ENCODE measurements at regions not wholly inside any gene's neighbourhood (a gene's known extent, or its start where the extent isn't known, plus 50 kb on each side); places are given as distances from the start of the nearest gene placed in this dataset.

- no peak for DNase-seq (ENCODE audit: low spot score)
- Histone ChIP-seq H3K27me3 (ENCODE audit: control insufficient read depth in 3 of 3, insufficient read depth in 3 of 3, low read depth in 1 of 3, low read length in 3 of 3) (peaks cover 0 to 50% (median 0%) of the 10 kb centered on the region in 3 experiments), H2BK15ac (ENCODE audit: low read length) (no peak overlapping the region), H3K4me3 (ENCODE audit: low read length in 2 of 2) (no peak overlapping the region), H2BK120ac (ENCODE audit: low read depth, low read length) (no peak overlapping the region), H4K8ac (ENCODE audit: low read depth, low read length) (no peak overlapping the region), H3K9ac (ENCODE audit: low read depth, low read length, poor library complexity) (no peak overlapping the region), H3K36me3 (replicated peaks in 1 of 2; ENCODE audit: control insufficient read depth in 2 of 2, insufficient read depth in 2 of 2, low read length in 2 of 2) (no peaks in the 10 kb centered on the region), H3K4me1 (ENCODE audit: control insufficient read depth in 2 of 2, insufficient read depth in 1 of 2, low read depth in 1 of 2, low read length in 2 of 2) (peaks cover 7 to 17% of the 10 kb centered on the region in 2 donors), H3K23ac (ENCODE audit: low read depth, low read length, poor library complexity) (no peak overlapping the region), H3K27ac (replicated peaks; ENCODE audit: low read length) (no peak overlapping the region), H3K79me1 (ENCODE audit: low read depth, low read length) (no peaks in the 10 kb centered on the region), H2BK12ac (ENCODE audit: low read length) (no peak overlapping the region), H3K9me3 (replicated peaks in 1 of 2; ENCODE audit: control insufficient read depth in 2 of 2, insufficient read depth in 1 of 2, low read depth in 1 of 2, low read length in 2 of 2) (peaks cover 0 to 6% of the 10 kb centered on the region in 2 donors), H3K4me2 (ENCODE audit: insufficient read depth, low read length, poor library complexity, severe bottlenecking) (no peak overlapping the region), H3K18ac (ENCODE audit: low read length) (no peak overlapping the region), H2AFZ (ENCODE audit: low read length) (no peak overlapping the region), H4K91ac (ENCODE audit: low read depth, low read length, poor library complexity) (no peak overlapping the region), H2AK5ac (ENCODE audit: low read depth, low read length) (no peak overlapping the region), H2BK5ac (ENCODE audit: low read length) (no peak overlapping the region), H3K14ac (ENCODE audit: low read length) (no peak overlapping the region), H3K4ac (ENCODE audit: low read length) (no peak overlapping the region)
- WGBS, 2 donors (ENCODE audit: extremely low coverage in 2 of 2, insufficient read length in 2 of 2, insufficient replicate concordance in 1 of 2), result no CpG with 5 or more reads among the region's 2 CpGs
These were observed 74.9 kb upstream of the GPR45 start for GRCh38 chr2:105166688-105167087.

GRCh38 chr2:105168543-105168942 is 73.0 kb upstream of the GPR45 start:
- Histone ChIP-seq H3K79me1 (ENCODE audit: low read depth, low read length) (no peaks in the 10 kb centered on the region), H3K18ac (ENCODE audit: low read length) (no peak overlapping the region), H3K4me2 (ENCODE audit: insufficient read depth, low read length, poor library complexity, severe bottlenecking) (no peak overlapping the region), H3K4me3 (ENCODE audit: low read length in 2 of 2) (no peak overlapping the region), H2AK5ac (ENCODE audit: low read depth, low read length) (no peak overlapping the region), H2BK120ac (ENCODE audit: low read depth, low read length) (no peak overlapping the region), H3K4ac (ENCODE audit: low read length) (no peak overlapping the region), H3K14ac (ENCODE audit: low read length) (no peak overlapping the region), H2AFZ (ENCODE audit: low read length) (no peak overlapping the region), H3K9me3 (replicated peaks in 1 of 2; ENCODE audit: control insufficient read depth in 2 of 2, insufficient read depth in 1 of 2, low read depth in 1 of 2, low read length in 2 of 2) (peaks cover 0 to 3% of the 10 kb centered on the region in 2 donors), H2BK5ac (ENCODE audit: low read length) (no peak overlapping the region), H4K8ac (ENCODE audit: low read depth, low read length) (no peak overlapping the region), H3K9ac (ENCODE audit: low read depth, low read length, poor library complexity) (no peak overlapping the region), H4K91ac (ENCODE audit: low read depth, low read length, poor library complexity) (no peak overlapping the region), H3K23ac (ENCODE audit: low read depth, low read length, poor library complexity) (no peak overlapping the region), H2BK12ac (ENCODE audit: low read length) (no peak overlapping the region), H3K36me3 (replicated peaks in 1 of 2; ENCODE audit: control insufficient read depth in 2 of 2, insufficient read depth in 2 of 2, low read length in 2 of 2) (no peaks in the 10 kb centered on the region), H3K27ac (replicated peaks; ENCODE audit: low read length) (no peak overlapping the region), H3K4me1 (ENCODE audit: control insufficient read depth in 2 of 2, insufficient read depth in 1 of 2, low read depth in 1 of 2, low read length in 2 of 2) (peaks cover 7 to 17% of the 10 kb centered on the region in 2 donors), H3K27me3 (ENCODE audit: control insufficient read depth in 3 of 3, insufficient read depth in 3 of 3, low read depth in 1 of 3, low read length in 3 of 3) (peaks cover 0 to 52% (median 0%) of the 10 kb centered on the region in 3 experiments), H2BK15ac (ENCODE audit: low read length) (no peak overlapping the region)
- WGBS, 2 donors (ENCODE audit: extremely low coverage in 2 of 2, insufficient read length in 2 of 2, insufficient replicate concordance in 1 of 2), result no CpG with 5 or more reads among the region's 5 CpGs
- DNase-seq (ENCODE audit: low spot score), result no peak

DNA sequence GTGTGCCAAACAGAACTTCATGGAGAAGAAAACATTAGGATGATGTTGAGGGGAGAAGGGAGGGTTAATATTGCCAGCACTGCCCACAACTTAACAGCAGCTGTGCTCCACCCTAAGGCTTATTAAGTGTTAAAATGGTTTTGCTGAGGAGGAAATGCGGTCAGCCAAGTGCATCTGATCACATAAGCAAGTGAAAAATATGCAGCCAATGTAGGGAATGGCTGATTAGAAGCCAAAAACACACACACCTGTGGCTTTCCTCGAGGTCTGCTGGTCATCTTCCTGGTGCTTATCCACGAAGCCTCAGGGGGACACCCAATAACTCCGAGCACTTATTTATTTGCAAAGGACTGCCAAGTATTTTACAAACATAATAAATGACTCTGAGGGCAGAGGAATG is 66.3 kb upstream of the GPR45 start:
- no peak overlapping the region for H3K27ac ChIP-seq (replicated peaks; ENCODE audit: low read length)
- H3K36me3 ChIP-seq (replicated peaks in 1 of 2; ENCODE audit: control insufficient read depth in 2 of 2, insufficient read depth in 2 of 2, low read length in 2 of 2), result no peaks in the 10 kb centered on the region
- H2BK15ac ChIP-seq (ENCODE audit: low read length), result no peak overlapping the region
- no peaks in the 10 kb centered on the region for H3K79me1 ChIP-seq (ENCODE audit: low read depth, low read length)
- H2AFZ ChIP-seq (ENCODE audit: low read length), result no peak overlapping the region
- H2BK12ac ChIP-seq (ENCODE audit: low read length), result no peak overlapping the region
- no peak overlapping the region for H4K91ac ChIP-seq (ENCODE audit: low read depth, low read length, poor library complexity)
- H3K4me1 ChIP-seq (ENCODE audit: control insufficient read depth in 2 of 2, insufficient read depth in 1 of 2, low read depth in 1 of 2, low read length in 2 of 2), result peaks cover 0 to under 1% of the 10 kb centered on the region in 2 donors
- DNase-seq (ENCODE audit: low spot score), result no peak
- H3K4me2 ChIP-seq (ENCODE audit: insufficient read depth, low read length, poor library complexity, severe bottlenecking), result no peak overlapping the region
- H3K4me3 ChIP-seq (ENCODE audit: low read length in 2 of 2), result no peak overlapping the region
- H4K8ac ChIP-seq (ENCODE audit: low read depth, low read length), result no peak overlapping the region
- no peak overlapping the region for H3K18ac ChIP-seq (ENCODE audit: low read length)
- H2AK5ac ChIP-seq (ENCODE audit: low read depth, low read length), result no peak overlapping the region
- H3K4ac ChIP-seq (ENCODE audit: low read length), result no peak overlapping the region
- H3K27me3 ChIP-seq (ENCODE audit: control insufficient read depth in 3 of 3, insufficient read depth in 3 of 3, low read depth in 1 of 3, low read length in 3 of 3), result peaks cover 0 to 73% (median 0%) of the 10 kb centered on the region in 3 experiments
- H3K14ac ChIP-seq (ENCODE audit: low read length), result no peak overlapping the region
- H2BK120ac ChIP-seq (ENCODE audit: low read depth, low read length), result no peak overlapping the region
- WGBS, 2 donors (ENCODE audit: extremely low coverage in 2 of 2, insufficient read length in 2 of 2, insufficient replicate concordance in 1 of 2), result no CpG with 5 or more reads among the region's 4 CpGs
- no peak overlapping the region for H3K23ac ChIP-seq (ENCODE audit: low read depth, low read length, poor library complexity)
- H3K9ac ChIP-seq (ENCODE audit: low read depth, low read length, poor library complexity), result no peak overlapping the region
- H2BK5ac ChIP-seq (ENCODE audit: low read length), result no peak overlapping the region
- no peaks in the 10 kb centered on the region for H3K9me3 ChIP-seq (replicated peaks in 1 of 2; ENCODE audit: control insufficient read depth in 2 of 2, insufficient read depth in 1 of 2, low read depth in 1 of 2, low read length in 2 of 2)

GRCh38 chr2:105176429-105176828 is 65.1 kb upstream of the GPR45 start:
- Histone ChIP-seq H3K27ac (replicated peaks; ENCODE audit: low read length) (no peak overlapping the region), H3K79me1 (ENCODE audit: low read depth, low read length) (no peaks in the 10 kb centered on the region), H2AFZ (ENCODE audit: low read length) (no peak overlapping the region), H3K4me2 (ENCODE audit: insufficient read depth, low read length, poor library complexity, severe bottlenecking) (no peak overlapping the region), H3K9me3 (replicated peaks in 1 of 2; ENCODE audit: control insufficient read depth in 2 of 2, insufficient read depth in 1 of 2, low read depth in 1 of 2, low read length in 2 of 2) (no peaks in the 10 kb centered on the region), H3K9ac (ENCODE audit: low read depth, low read length, poor library complexity) (no peak overlapping the region), H3K18ac (ENCODE audit: low read length) (no peak overlapping the region), H2AK5ac (ENCODE audit: low read depth, low read length) (no peak overlapping the region), H4K91ac (ENCODE audit: low read depth, low read length, poor library complexity) (no peak overlapping the region), H2BK15ac (ENCODE audit: low read length) (no peak overlapping the region), H3K14ac (ENCODE audit: low read length) (peak overlapping the region; percentile 72), H4K8ac (ENCODE audit: low read depth, low read length) (no peak overlapping the region), H3K4me1 (ENCODE audit: control insufficient read depth in 2 of 2, insufficient read depth in 1 of 2, low read depth in 1 of 2, low read length in 2 of 2) (peaks cover 4 to 9% of the 10 kb centered on the region in 2 donors), H3K4ac (ENCODE audit: low read length) (no peak overlapping the region), H2BK120ac (ENCODE audit: low read depth, low read length) (no peak overlapping the region), H3K23ac (ENCODE audit: low read depth, low read length, poor library complexity) (peak overlapping the region; percentile 58), H3K27me3 (ENCODE audit: control insufficient read depth in 3 of 3, insufficient read depth in 3 of 3, low read depth in 1 of 3, low read length in 3 of 3) (peaks cover 0 to 76% (median 0%) of the 10 kb centered on the region in 3 experiments), H3K4me3 (ENCODE audit: low read length in 2 of 2) (no peak overlapping the region), H3K36me3 (replicated peaks in 1 of 2; ENCODE audit: control insufficient read depth in 2 of 2, insufficient read depth in 2 of 2, low read length in 2 of 2) (no peaks in the 10 kb centered on the region), H2BK5ac (ENCODE audit: low read length) (no peak overlapping the region), H2BK12ac (ENCODE audit: low read length) (no peak overlapping the region)
- DNase-seq (ENCODE audit: low spot score), result no peak
- WGBS, 2 donors (ENCODE audit: extremely low coverage in 2 of 2, insufficient read length in 2 of 2, insufficient replicate concordance in 1 of 2), result no CpG with 5 or more reads among the region's 10 CpGs
